ENCODE measurements at regions not wholly inside any gene's neighbourhood (a gene's known extent, or its start where the extent isn't known, plus 50 kb on each side); places are given as distances from the start of the nearest gene placed in this dataset.

DNA sequence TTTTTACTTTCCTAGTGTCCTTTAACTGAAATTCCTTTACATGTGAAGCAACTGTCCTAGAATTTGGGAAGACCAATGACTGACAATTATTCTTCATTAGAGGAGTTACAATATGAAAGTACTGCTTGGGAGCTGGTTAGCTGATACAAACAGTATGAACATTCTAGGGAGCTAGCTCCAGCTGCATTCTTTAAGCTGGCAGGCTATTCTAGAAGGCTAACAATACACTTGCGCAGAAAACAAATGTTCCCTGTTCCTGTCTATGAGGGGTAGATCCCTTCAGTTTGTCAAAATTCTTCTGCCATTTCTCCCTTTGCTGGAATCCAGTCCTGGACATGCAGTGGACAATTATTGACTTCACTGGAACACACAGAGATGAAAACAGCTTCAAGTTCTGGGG lies 60.2 kb upstream of the NANOGP8 start (continued):
- TF ChIP-seq, protein P1, sequence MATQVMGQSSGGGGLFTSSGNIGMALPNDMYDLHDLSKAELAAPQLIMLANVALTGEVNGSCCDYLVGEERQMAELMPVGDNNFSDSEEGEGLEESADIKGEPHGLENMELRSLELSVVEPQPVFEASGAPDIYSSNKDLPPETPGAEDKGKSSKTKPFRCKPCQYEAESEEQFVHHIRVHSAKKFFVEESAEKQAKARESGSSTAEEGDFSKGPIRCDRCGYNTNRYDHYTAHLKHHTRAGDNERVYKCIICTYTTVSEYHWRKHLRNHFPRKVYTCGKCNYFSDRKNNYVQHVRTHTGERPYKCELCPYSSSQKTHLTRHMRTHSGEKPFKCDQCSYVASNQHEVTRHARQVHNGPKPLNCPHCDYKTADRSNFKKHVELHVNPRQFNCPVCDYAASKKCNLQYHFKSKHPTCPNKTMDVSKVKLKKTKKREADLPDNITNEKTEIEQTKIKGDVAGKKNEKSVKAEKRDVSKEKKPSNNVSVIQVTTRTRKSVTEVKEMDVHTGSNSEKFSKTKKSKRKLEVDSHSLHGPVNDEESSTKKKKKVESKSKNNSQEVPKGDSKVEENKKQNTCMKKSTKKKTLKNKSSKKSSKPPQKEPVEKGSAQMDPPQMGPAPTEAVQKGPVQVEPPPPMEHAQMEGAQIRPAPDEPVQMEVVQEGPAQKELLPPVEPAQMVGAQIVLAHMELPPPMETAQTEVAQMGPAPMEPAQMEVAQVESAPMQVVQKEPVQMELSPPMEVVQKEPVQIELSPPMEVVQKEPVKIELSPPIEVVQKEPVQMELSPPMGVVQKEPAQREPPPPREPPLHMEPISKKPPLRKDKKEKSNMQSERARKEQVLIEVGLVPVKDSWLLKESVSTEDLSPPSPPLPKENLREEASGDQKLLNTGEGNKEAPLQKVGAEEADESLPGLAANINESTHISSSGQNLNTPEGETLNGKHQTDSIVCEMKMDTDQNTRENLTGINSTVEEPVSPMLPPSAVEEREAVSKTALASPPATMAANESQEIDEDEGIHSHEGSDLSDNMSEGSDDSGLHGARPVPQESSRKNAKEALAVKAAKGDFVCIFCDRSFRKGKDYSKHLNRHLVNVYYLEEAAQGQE (IDR thresholded peaks at IDR 0.05; ENCODE audit: unreplicated experiment): no peak

DNA sequence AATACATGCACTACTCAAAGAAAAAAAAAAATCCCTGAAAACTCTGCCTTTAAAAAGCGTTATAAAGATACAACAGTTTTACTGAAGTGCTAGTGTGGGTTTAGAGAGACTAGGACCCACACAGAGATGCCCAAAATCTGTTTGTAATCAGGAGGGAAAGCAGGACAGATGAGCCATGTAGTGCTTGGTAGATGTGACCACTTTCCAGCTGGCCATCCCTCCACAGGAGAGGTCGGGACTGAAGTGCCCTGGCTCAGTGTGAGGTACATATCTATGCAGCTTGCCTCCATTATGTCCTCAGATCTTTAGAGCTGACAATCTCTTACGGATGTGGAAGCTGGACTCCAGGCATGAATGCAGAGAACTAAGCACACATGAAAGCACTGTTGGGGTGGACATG lies 57.5 kb upstream of the NANOGP8 start:
- Mint-ChIP-seq H3K27me3 (ENCODE audit: insufficient read depth, low read depth, poor library complexity) (peaks cover 2% of the 10 kb centered on the region), H3K4me1 (peaks cover 3% of the 10 kb centered on the region; the same call in 1 of the 3 replicates), H3K4me3 (no peak overlapping the region), H3K27ac (no peak overlapping the region), H3K36me3 (ENCODE audit: low read depth) (no peaks in the 10 kb centered on the region), H3K9me3 (no peaks in the 10 kb centered on the region)
- Histone ChIP-seq H3K9me2 (ENCODE audit: insufficient read depth) (no peaks in the 10 kb centered on the region), H3K4me1 (ENCODE audit: insufficient read depth) (no peaks in the 10 kb centered on the region), H3F3A (replicated peaks; ENCODE audit: low read depth) (no peaks in the 10 kb centered on the region), H3K27ac (ENCODE audit: low read depth) (no peak overlapping the region), H2AFZ (no peak overlapping the region), H3K4me2 (no peak overlapping the region), H3K79me2 (replicated peaks; ENCODE audit: insufficient read depth) (no peaks in the 10 kb centered on the region), H3K36me3 (ENCODE audit: insufficient read depth) (no peaks in the 10 kb centered on the region), H3K4me3 (no peak overlapping the region), H4K20me1 (replicated peaks; ENCODE audit: insufficient read depth) (no peaks in the 10 kb centered on the region), H3K27me3 (ENCODE audit: insufficient read depth) (no peaks in the 10 kb centered on the region)
- no peak; the same call in 1 of the 3 replicates for ATAC-seq
- DNase-seq (ENCODE audit: low spot score): no peak
- TF ChIP-seq STAT1 (IDR thresholded peaks at IDR 0.05; ENCODE audit: unreplicated experiment) (no peak), ZNF114 (CRISPR knock-in tag; IDR thresholded peaks at IDR 0.05) (no peak), ZNF331 (CRISPR knock-in tag; IDR thresholded peaks at IDR 0.05; ENCODE audit: low read depth) (no peak), CREB1 (CRISPR knock-in tag; IDR thresholded peaks at IDR 0.05; ENCODE audit: low read depth) (no peak), NANOG (IDR thresholded peaks at IDR 0.05; ENCODE audit: borderline replicate concordance) (no peak), EZH2 (IDR thresholded peaks at IDR 0.05; ENCODE audit: low read depth, unreplicated experiment) (no peak), POLR2AphosphoS5 (IDR thresholded peaks at IDR 0.05; ENCODE audit: low read depth) (no peak)
- TF ChIP-seq, protein P2, sequence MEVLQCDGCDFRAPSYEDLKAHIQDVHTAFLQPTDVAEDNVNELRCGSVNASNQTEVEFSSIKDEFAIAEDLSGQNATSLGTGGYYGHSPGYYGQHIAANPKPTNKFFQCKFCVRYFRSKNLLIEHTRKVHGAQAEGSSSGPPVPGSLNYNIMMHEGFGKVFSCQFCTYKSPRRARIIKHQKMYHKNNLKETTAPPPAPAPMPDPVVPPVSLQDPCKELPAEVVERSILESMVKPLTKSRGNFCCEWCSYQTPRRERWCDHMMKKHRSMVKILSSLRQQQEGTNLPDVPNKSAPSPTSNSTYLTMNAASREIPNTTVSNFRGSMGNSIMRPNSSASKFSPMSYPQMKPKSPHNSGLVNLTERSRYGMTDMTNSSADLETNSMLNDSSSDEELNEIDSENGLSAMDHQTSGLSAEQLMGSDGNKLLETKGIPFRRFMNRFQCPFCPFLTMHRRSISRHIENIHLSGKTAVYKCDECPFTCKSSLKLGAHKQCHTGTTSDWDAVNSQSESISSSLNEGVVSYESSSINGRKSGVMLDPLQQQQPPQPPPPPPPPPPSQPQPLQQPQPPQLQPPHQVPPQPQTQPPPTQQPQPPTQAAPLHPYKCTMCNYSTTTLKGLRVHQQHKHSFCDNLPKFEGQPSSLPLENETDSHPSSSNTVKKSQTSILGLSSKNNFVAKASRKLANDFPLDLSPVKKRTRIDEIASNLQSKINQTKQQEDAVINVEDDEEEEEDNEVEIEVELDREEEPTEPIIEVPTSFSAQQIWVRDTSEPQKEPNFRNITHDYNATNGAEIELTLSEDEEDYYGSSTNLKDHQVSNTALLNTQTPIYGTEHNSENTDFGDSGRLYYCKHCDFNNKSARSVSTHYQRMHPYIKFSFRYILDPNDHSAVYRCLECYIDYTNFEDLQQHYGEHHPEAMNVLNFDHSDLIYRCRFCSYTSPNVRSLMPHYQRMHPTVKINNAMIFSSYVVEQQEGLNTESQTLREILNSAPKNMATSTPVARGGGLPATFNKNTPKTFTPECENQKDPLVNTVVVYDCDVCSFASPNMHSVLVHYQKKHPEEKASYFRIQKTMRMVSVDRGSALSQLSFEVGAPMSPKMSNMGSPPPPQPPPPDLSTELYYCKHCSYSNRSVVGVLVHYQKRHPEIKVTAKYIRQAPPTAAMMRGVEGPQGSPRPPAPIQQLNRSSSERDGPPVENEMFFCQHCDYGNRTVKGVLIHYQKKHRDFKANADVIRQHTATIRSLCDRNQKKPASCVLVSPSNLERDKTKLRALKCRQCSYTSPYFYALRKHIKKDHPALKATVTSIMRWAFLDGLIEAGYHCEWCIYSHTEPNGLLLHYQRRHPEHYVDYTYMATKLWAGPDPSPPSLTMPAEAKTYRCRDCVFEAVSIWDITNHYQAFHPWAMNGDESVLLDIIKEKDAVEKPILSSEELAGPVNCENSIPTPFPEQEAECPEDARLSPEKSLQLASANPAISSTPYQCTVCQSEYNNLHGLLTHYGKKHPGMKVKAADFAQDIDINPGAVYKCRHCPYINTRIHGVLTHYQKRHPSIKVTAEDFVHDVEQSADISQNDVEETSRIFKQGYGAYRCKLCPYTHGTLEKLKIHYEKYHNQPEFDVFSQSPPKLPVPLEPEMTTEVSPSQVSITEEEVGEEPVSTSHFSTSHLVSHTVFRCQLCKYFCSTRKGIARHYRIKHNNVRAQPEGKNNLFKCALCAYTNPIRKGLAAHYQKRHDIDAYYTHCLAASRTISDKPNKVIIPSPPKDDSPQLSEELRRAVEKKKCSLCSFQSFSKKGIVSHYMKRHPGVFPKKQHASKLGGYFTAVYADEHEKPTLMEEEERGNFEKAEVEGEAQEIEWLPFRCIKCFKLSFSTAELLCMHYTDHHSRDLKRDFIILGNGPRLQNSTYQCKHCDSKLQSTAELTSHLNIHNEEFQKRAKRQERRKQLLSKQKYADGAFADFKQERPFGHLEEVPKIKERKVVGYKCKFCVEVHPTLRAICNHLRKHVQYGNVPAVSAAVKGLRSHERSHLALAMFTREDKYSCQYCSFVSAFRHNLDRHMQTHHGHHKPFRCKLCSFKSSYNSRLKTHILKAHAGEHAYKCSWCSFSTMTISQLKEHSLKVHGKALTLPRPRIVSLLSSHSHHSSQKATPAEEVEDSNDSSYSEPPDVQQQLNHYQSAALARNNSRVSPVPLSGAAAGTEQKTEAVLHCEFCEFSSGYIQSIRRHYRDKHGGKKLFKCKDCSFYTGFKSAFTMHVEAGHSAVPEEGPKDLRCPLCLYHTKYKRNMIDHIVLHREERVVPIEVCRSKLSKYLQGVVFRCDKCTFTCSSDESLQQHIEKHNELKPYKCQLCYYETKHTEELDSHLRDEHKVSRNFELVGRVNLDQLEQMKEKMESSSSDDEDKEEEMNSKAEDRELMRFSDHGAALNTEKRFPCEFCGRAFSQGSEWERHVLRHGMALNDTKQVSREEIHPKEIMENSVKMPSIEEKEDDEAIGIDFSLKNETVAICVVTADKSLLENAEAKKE (CRISPR knock-in tag; IDR thresholded peaks at IDR 0.05): no peak
- TF ChIP-seq, protein P3, sequence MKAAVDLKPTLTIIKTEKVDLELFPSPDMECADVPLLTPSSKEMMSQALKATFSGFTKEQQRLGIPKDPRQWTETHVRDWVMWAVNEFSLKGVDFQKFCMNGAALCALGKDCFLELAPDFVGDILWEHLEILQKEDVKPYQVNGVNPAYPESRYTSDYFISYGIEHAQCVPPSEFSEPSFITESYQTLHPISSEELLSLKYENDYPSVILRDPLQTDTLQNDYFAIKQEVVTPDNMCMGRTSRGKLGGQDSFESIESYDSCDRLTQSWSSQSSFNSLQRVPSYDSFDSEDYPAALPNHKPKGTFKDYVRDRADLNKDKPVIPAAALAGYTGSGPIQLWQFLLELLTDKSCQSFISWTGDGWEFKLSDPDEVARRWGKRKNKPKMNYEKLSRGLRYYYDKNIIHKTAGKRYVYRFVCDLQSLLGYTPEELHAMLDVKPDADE (IDR thresholded peaks at IDR 0.05): no peak
- TF ChIP-seq, protein P4, sequence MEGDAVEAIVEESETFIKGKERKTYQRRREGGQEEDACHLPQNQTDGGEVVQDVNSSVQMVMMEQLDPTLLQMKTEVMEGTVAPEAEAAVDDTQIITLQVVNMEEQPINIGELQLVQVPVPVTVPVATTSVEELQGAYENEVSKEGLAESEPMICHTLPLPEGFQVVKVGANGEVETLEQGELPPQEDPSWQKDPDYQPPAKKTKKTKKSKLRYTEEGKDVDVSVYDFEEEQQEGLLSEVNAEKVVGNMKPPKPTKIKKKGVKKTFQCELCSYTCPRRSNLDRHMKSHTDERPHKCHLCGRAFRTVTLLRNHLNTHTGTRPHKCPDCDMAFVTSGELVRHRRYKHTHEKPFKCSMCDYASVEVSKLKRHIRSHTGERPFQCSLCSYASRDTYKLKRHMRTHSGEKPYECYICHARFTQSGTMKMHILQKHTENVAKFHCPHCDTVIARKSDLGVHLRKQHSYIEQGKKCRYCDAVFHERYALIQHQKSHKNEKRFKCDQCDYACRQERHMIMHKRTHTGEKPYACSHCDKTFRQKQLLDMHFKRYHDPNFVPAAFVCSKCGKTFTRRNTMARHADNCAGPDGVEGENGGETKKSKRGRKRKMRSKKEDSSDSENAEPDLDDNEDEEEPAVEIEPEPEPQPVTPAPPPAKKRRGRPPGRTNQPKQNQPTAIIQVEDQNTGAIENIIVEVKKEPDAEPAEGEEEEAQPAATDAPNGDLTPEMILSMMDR (conservative IDR thresholded peaks at IDR 0.05; ENCODE audit: low read depth in 2 of 2): no peak
